Keratinocyte (primary cell): ENCODE measurements at regions not wholly inside any gene's neighbourhood (a gene's known extent, or its start where the extent isn't known, plus 50 kb on each side); places are given as distances from the start of the nearest gene placed in this dataset.

Experiments used
- CTCF ChIP-seq, 3 experiments: IDR thresholded peaks in 1 of 3; conservative IDR thresholded peaks in 1 of 3; optimal IDR thresholded peaks in 1 of 3; 2 replicates in 2 of 3; 3 replicates in 1 of 3; pipeline versions ENCODE3 to v1.5.1; 2011; ENCODE audit warnings: low read length in 3 of 3, mild to moderate bottlenecking in 3 of 3, moderate library complexity in 2 of 3, control low read depth in 1 of 3, inconsistent platforms in 1 of 3; ENCODE audit not compliant: insufficient read depth in 2 of 3; ENCODE audit errors: extremely low read depth in 1 of 3
- EZH2 ChIP-seq: IDR thresholded peaks from one replicate; pipeline ENCODE4 v1.6.1; 2012; ENCODE audit warnings: inconsistent platforms, mild to moderate bottlenecking, low read length, moderate library complexity

GRCh38 chr6:111943266-111943665 lies 70.0 kb upstream of the FYN start:
- TF ChIP-seq CTCF (optimal IDR thresholded peaks at IDR 0.05 in 1 of 3, IDR thresholded peaks at IDR 0.05 in 1 of 3, conservative IDR thresholded peaks at IDR 0.05 in 1 of 3; ENCODE audit: extremely low read depth in 1 of 3, insufficient read depth in 2 of 3, low read length in 3 of 3) (no peak), EZH2 (no peak)
